ENCODE measurements at regions not wholly inside any gene's neighbourhood (a gene's known extent, or its start where the extent isn't known, plus 50 kb on each side); places are given as distances from the start of the nearest gene placed in this dataset.

DNA sequence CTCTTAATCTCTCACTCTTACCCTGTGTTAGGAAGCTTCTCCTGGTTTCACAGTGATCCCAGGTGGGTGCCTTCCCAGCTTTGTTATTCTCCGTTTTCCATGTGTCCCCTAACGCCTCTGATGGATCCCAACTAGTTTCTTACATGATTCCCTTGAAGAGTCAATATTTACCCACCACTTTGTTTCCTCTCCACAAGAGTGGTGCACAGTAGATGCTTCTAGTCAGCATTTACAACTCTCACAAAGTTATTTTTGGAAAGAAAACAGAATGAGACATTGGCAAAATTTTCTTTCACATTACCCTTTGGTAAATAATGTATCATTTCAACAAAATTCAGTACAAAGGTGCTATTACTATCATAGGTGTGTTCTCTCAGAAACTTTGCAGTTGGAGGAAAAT lies 1611.1 kb upstream of the ZEB2 start:
- H3K36me3 Mint-ChIP-seq: no peaks in the 10 kb centered on the region
- no peaks in the 10 kb centered on the region for H3K9me3 Mint-ChIP-seq
- POLR2A ChIA-PET: no interaction called here
- ATAC-seq (ENCODE audit: low read depth) (no peak), DNase-seq (no peak)
- H3K4me3 Mint-ChIP-seq: no peak overlapping the region
- H3K27me3 Mint-ChIP-seq: no peaks in the 10 kb centered on the region
- no peaks in the 10 kb centered on the region for H3K4me1 Mint-ChIP-seq
- no peak overlapping the region for H3K27ac Mint-ChIP-seq

DNA sequence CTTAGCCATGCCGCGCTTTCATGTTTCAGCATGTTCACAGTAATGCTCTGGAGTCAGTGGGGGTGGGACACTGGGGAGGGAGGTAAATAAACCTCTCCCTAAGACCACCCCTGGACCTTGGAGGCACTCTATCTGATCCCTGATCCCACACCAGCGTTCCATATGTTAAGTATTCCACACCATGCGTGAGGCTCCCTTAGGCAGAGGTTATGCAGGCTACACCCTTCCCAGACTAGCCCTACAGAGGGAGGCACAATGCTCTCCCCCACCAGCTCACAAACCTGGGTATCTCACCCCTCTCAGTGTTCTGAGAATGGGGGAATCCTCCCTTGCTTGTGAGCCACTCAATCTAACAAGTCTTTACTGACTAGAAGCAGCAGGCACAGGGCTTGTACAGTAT lies 1610.4 kb upstream of the ZEB2 start:
- no peak for ATAC-seq (ENCODE audit: low read depth)
- no peaks in the 10 kb centered on the region for H3K36me3 Mint-ChIP-seq
- POLR2A ChIA-PET: no interaction called here
- H3K27me3 Mint-ChIP-seq: no peaks in the 10 kb centered on the region
- H3K4me3 Mint-ChIP-seq: no peak overlapping the region
- H3K9me3 Mint-ChIP-seq: no peaks in the 10 kb centered on the region
- H3K4me1 Mint-ChIP-seq: no peaks in the 10 kb centered on the region
- no peak overlapping the region for H3K27ac Mint-ChIP-seq
- DNase-seq: no peak

DNA sequence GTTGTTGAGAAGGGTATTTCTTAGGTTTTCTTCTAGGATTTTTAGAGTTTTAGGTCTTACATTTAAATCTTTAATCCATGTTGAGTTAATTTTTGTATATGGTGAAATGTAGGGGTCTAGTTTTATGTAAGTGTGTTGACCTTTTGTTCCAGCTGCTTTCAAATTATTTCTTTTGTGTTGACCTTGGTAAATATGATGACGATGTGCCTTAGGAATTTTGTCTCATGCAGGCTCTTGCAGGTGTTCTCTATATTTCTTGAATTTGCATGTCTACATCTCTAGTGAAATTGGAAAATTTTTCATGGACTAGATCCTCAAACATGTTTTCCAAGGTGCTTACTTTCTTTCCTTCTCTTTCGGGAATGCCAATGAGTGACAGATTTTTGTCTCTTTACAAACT lies 1609.3 kb upstream of the ZEB2 start:
- ATAC-seq (ENCODE audit: low read depth): no peak
- Mint-ChIP-seq H3K27me3 (no peaks in the 10 kb centered on the region), H3K27ac (no peak overlapping the region), H3K36me3 (no peaks in the 10 kb centered on the region), H3K4me3 (no peak overlapping the region), H3K4me1 (no peaks in the 10 kb centered on the region), H3K9me3 (no peaks in the 10 kb centered on the region)
- POLR2A ChIA-PET: no interaction called here
- DNase-seq: no peak

DNA sequence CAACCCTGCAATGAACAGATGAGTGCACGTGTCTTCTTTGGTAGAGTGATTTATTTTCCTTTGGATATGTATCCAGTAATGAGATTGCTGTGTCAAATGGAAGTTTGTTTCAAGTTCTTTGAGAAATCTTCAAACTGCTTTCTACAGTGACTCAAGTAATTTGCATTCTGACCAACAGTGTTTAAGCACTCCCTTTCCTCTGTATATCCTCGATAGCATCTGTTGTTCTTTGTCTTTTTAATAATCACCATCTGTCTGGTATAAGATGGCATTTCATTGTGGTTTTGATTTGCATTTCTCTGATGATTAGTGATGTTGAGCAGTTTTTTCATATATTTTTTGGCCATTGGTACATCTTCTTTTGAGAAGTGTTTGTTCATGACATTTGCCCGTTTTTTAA lies 1608.3 kb upstream of the ZEB2 start:
- Mint-ChIP-seq H3K4me3 (no peak overlapping the region), H3K27me3 (no peaks in the 10 kb centered on the region), H3K9me3 (no peaks in the 10 kb centered on the region), H3K4me1 (no peaks in the 10 kb centered on the region), H3K27ac (no peak overlapping the region), H3K36me3 (no peaks in the 10 kb centered on the region)
- no peak for DNase-seq
- POLR2A ChIA-PET: no interaction called here
- no peak for ATAC-seq (ENCODE audit: low read depth)

DNA sequence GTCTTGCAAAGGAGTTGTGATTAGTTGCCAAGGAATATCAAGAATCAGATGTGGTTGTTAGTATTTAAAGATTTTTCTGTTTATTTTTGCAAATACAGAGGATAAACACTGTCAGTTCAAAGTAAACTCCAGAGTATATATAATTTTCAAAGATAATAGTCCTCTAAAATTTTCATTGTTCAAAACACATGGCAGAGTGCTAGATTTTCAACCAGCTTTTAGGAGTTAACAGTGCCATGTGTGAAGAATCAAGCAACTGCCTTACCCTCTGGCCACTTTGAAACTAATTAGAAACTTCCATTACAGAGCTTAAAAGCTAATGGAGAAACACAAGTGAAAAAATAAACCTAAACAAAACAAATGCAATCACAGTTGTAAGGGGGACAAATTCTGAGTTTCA lies 1605.6 kb upstream of the ZEB2 start:
- Mint-ChIP-seq H3K36me3 (no peaks in the 10 kb centered on the region), H3K4me3 (no peak overlapping the region), H3K27me3 (no peaks in the 10 kb centered on the region), H3K9me3 (no peaks in the 10 kb centered on the region), H3K4me1 (no peaks in the 10 kb centered on the region), H3K27ac (no peak overlapping the region)
- DNase-seq (no peak), ATAC-seq (ENCODE audit: low read depth) (no peak)
- POLR2A ChIA-PET: no interaction called here

DNA sequence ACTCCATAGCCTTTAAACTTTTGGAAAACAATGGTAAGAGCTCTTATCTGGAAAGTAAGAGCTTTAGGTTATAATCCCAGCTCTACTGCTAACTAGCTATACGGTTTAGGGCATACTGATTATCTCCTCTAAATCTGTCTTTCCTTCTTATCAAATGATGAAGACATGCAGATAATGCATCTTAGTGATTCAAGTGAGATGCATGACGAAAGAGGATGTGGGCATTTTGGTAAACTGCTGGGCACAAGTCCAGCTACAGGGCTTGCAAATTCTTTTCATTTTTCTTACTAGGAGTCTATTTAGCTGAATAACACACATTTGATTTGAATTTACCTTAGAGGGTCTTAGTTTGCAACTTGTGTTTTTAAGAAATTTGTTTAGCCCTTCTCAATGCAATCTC lies 1604.8 kb upstream of the ZEB2 start:
- no peak overlapping the region for H3K4me3 Mint-ChIP-seq
- ATAC-seq (ENCODE audit: low read depth) (no peak), DNase-seq (no peak)
- no peaks in the 10 kb centered on the region for H3K27me3 Mint-ChIP-seq
- POLR2A ChIA-PET: no interaction called here
- no peaks in the 10 kb centered on the region for H3K9me3 Mint-ChIP-seq
- H3K4me1 Mint-ChIP-seq: no peaks in the 10 kb centered on the region
- H3K36me3 Mint-ChIP-seq: no peaks in the 10 kb centered on the region
- H3K27ac Mint-ChIP-seq: no peak overlapping the region

DNA sequence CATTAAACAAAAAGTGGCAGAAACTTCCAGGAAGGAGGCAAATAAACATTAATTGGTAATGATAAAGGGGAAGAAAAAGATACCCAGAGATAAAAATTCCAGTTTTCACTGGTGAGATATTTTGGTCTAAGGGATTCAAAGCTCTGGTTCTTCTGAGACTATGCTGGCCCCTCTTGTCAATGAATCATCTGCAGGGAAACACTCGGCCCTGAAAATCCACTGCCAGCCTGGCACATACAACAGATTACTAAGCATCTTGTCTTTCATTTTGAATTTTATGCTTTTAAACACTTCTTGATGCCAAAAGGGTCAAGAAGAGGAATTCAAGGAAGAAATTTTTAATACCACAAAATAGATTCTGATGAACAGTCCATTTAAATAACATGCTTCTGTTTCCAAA lies 1603.8 kb upstream of the ZEB2 start:
- Mint-ChIP-seq H3K4me3 (no peak overlapping the region), H3K4me1 (no peaks in the 10 kb centered on the region), H3K36me3 (no peaks in the 10 kb centered on the region), H3K27me3 (no peaks in the 10 kb centered on the region), H3K9me3 (no peaks in the 10 kb centered on the region), H3K27ac (no peak overlapping the region)
- POLR2A ChIA-PET: no interaction called here
- DNase-seq (no peak), ATAC-seq (ENCODE audit: low read depth) (no peak)

DNA sequence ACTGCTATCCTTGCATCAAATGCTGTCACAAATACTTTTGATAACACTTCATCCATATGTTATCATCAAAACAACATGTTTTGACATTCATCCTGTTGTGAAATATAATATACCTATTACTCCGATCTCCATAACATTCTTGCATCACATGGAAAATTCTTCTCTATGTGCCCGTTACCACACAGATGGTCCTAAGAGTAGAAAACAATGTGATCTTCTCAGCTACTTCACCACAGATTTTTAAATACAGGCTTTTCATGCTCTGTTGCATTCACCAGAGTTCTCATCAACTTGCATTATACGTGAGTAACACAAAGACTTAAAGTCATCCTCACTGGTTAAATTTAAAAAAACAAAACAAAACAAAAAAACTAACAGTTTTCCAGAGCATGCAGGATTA lies 1603.3 kb upstream of the ZEB2 start:
- DNase-seq (no peak), ATAC-seq (ENCODE audit: low read depth) (no peak)
- Mint-ChIP-seq H3K4me1 (no peaks in the 10 kb centered on the region), H3K27ac (no peak overlapping the region), H3K27me3 (no peaks in the 10 kb centered on the region), H3K36me3 (no peaks in the 10 kb centered on the region), H3K9me3 (no peaks in the 10 kb centered on the region), H3K4me3 (no peak overlapping the region)
- POLR2A ChIA-PET: no interaction called here

DNA sequence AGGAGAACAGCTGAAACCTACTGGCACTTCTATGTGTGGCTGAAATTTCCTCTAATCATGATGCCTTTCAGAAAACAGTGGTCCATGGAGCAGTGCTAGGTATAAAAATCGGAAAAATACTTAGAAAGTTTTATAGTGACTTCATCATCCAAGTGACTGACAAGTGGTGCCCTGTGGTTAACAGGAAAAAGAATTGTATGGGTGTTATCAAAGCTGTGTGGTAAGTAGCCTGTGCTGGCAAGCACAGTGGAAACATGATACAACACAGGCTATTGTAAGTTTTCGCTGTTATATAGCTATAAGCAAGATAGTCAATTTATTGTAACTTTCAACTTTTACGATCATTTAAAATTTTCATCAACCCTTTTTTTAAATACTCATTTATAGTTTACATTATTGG lies 1599.7 kb upstream of the ZEB2 start:
- Mint-ChIP-seq H3K4me3 (no peak overlapping the region), H3K9me3 (no peaks in the 10 kb centered on the region), H3K4me1 (no peaks in the 10 kb centered on the region)

DNA sequence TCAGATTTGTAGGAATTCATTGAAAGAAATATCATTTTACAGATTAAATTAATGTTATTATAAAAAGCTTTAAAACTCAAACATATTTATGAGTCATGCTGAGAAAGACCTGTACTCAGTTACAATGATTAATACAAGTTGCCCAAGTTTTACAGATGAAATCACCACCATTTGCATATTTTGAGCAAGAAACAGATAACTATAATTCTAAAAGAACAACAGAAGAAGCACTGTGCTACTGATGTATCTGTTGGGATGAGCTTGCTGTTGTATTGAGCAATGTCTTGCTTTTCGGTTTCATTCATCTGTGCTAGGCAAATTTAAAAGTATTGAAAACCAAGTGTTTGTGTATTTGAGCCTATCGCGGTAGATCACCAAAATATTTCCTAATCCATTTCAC lies 1589.1 kb upstream of the ZEB2 start:
- no peaks in the 10 kb centered on the region for H3K36me3 Mint-ChIP-seq
- no peak overlapping the region for H3K27ac Mint-ChIP-seq
- no peak overlapping the region for H3K4me3 Mint-ChIP-seq
- DNase-seq: no peak
- no peaks in the 10 kb centered on the region for H3K9me3 Mint-ChIP-seq
- no peaks in the 10 kb centered on the region for H3K27me3 Mint-ChIP-seq
- H3K4me1 Mint-ChIP-seq: no peaks in the 10 kb centered on the region
- ATAC-seq (ENCODE audit: low read depth): no peak
- POLR2A ChIA-PET: no interaction called here

More for the DNA sequence above, 1599.7 kb upstream of the ZEB2 start:
- Mint-ChIP-seq H3K36me3 (no peaks in the 10 kb centered on the region), H3K27me3 (no peaks in the 10 kb centered on the region), H3K27ac (no peak overlapping the region)
- DNase-seq (no peak), ATAC-seq (ENCODE audit: low read depth) (no peak)
- POLR2A ChIA-PET: no interaction called here

DNA sequence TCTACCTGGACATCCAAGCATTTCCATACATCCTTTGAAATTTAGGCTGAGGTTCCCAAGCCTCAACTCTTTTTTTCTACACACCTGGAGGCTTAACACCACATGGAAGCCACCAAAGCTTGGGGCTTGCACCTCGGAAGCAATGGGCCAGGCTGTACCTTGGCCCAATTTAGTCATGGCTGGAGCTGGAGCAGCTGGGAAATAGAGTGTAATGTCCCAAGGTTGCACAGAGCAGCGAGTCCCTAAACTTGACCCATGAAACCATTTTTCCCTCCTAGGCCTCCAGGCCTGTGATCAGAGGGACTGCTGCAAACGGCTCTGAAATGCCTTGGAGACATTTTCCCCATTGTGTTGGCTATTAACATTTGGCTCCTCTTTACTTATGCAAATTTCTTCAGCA lies 1574.3 kb upstream of the ZEB2 start:
- ATAC-seq (ENCODE audit: low read depth): no peak
- no peak for DNase-seq
- H3K4me3 Mint-ChIP-seq: no peak overlapping the region
- H3K27me3 Mint-ChIP-seq: no peaks in the 10 kb centered on the region
- POLR2A ChIA-PET: no interaction called here
- H3K4me1 Mint-ChIP-seq: no peaks in the 10 kb centered on the region
- H3K27ac Mint-ChIP-seq: no peak overlapping the region
- H3K36me3 Mint-ChIP-seq: no peaks in the 10 kb centered on the region
- peaks cover 18% of the 10 kb centered on the region for H3K9me3 Mint-ChIP-seq

DNA sequence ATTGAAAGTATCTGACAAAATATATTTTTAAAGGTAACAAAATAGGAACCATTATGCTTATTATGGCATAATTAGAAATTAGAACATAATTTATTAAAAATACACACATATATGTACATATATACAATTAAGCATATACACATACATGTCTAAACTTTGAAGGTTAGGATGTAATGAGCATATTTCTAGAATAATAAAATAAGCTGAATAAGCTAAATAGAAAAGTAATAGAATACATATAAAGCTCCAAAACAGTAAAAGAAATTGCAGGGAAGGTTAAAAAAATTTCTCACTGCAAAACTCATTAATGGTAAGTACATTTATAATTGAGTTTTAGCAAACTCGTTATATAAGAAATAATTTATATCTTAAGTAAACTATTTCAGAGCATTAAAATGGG lies 1561.5 kb upstream of the ZEB2 start:
- no peak overlapping the region for H3K4me3 Mint-ChIP-seq
- POLR2A ChIA-PET: no interaction called here

DNA sequence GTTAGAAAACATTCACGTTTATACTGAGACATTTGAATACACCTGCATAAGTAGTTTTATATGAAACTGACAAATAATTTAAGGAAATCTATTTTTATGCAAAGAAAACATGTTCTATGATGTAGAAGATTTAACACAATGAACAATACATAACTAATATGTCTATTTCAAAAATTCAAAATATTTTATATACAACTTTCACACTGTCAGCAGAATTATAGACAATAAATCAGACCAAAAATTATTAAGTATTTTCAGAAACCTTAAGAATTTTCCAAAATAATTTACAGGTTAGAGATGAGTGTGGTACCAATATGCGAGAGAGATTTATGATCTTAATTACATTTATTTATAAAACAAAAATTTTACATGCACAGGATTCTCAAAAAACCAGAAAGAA lies 1561.0 kb upstream of the ZEB2 start:
- H3K9me3 Mint-ChIP-seq: peaks cover 3% of the 10 kb centered on the region
- H3K4me3 Mint-ChIP-seq: no peak overlapping the region
- POLR2A ChIA-PET: no interaction called here
- H3K27ac Mint-ChIP-seq: no peak overlapping the region
- no peaks in the 10 kb centered on the region for H3K36me3 Mint-ChIP-seq
- ATAC-seq (ENCODE audit: low read depth) (no peak), DNase-seq (no peak)
- H3K27me3 Mint-ChIP-seq: no peaks in the 10 kb centered on the region
- H3K4me1 Mint-ChIP-seq: no peaks in the 10 kb centered on the region

More for the DNA sequence above, 1561.5 kb upstream of the ZEB2 start:
- no peak for ATAC-seq (ENCODE audit: low read depth)
- Mint-ChIP-seq H3K4me1 (no peaks in the 10 kb centered on the region), H3K27ac (no peak overlapping the region), H3K9me3 (peaks cover 2% of the 10 kb centered on the region), H3K36me3 (no peaks in the 10 kb centered on the region), H3K27me3 (no peaks in the 10 kb centered on the region)
- no peak for DNase-seq

DNA sequence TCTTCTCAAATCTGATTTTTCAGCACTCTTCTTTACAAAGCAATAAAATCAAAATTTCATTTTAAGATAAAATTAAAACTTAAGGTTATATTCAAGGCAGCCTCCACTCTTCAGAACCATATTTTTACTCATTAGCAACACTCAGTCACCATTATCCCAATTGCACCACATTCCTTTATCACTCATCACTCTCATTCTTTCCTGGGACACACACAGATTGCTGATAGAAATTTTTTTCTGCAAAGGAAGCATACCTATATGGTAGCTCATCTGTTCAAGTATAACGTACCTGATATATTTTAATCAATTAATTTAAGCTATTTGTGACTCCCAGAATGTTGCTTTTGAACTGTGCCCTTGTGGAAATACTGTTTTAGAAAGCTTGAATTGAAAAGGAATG lies 1559.3 kb upstream of the ZEB2 start:
- no peaks in the 10 kb centered on the region for H3K27me3 Mint-ChIP-seq
- no peaks in the 10 kb centered on the region for H3K36me3 Mint-ChIP-seq
- H3K27ac Mint-ChIP-seq: no peak overlapping the region
- ATAC-seq (ENCODE audit: low read depth) (no peak), DNase-seq (no peak)
- H3K9me3 Mint-ChIP-seq: peaks cover 7% of the 10 kb centered on the region
- no peak overlapping the region for H3K4me3 Mint-ChIP-seq
- H3K4me1 Mint-ChIP-seq: no peaks in the 10 kb centered on the region
- POLR2A ChIA-PET: no interaction called here

DNA sequence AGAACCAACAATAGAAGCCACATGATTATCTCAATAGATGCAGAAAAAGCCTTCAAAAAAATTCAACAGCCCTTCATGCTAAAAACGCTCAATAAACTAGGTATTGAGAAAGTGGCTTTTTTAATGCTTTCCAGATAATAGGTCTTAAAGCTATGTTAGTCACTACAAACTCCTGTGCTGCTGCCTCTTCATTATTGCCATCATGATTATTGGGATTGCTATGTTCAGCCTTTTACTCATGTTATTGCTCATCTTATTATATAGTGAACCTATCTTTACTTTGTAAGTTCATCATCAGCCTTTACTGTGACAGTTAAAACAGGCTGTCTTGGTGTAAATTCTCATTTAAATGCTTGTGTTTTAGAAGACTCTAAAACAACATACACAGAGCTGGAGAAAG lies 1557.2 kb upstream of the ZEB2 start:
- Mint-ChIP-seq H3K9me3 (peaks cover 7% of the 10 kb centered on the region), H3K27me3 (no peaks in the 10 kb centered on the region), H3K4me1 (no peaks in the 10 kb centered on the region), H3K4me3 (no peak overlapping the region), H3K27ac (no peak overlapping the region), H3K36me3 (no peaks in the 10 kb centered on the region)
- POLR2A ChIA-PET: no interaction called here
- DNase-seq: no peak
- ATAC-seq (ENCODE audit: low read depth): no peak

Measured in activated naive CD8-positive, alpha-beta T cell treated with anti-CD3 and anti-CD28 coated beads, Interleukin-2, amount 10 ng/mL, durations not matched to agents 7 days and 5 days (primary cell).